GM12878 (cell line): ENCODE measurements at regions not wholly inside any gene's neighbourhood (a gene's known extent, or its start where the extent isn't known, plus 50 kb on each side); places are given as distances from the start of the nearest gene placed in this dataset.

Experiments used
- ATAC-seq: fragments of 200-7000 bp; cut with Tn5 transposase; 3 replicates; pipeline ENCODE4 v1.9.1; 2020; ENCODE audit warnings: mild to moderate bottlenecking, moderate library complexity
- BruUV-seq: library from RNA; stranded (reverse); fragments of 400-500 nt; replicated peaks from 2 replicates; lab custom pipeline; 2021; lab: Mats Ljungman, UMichigan
- CTCF ChIA-PET: fragments of 300-600 bp; sonication (Branson Sonifier 250); formaldehyde crosslinking; extraction: SDS; loops from one replicate; lab custom pipeline; 2021; ENCODE audit warnings: inconsistent platforms; lab: Yijun Ruan, JAX
- POLR2A ChIA-PET: fragments of 350-600 bp; formaldehyde crosslinking; extraction: SDS; loops from one replicate; lab custom pipeline; 2021; ENCODE audit warnings: inconsistent platforms; lab: Charles Lee
- RAD21 ChIA-PET: fragments of 300-600 bp; sonication (Branson Sonifier 250); formaldehyde crosslinking; loops from one replicate; lab custom pipeline; 2023; ENCODE audit warnings: antibody characterized with exemption; ENCODE audit not compliant: unreplicated experiment; lab: Charles Lee
- SMC1A ChIA-PET: fragments of 300-600 bp; sonication (Branson Sonifier 250); formaldehyde crosslinking; loops from one replicate; lab custom pipeline; 2023; ENCODE audit not compliant: unreplicated experiment, uncharacterized antibody; lab: Charles Lee
- DNase-seq: peaks from one replicate; pipeline ENCODE4 v3.0.0-alpha.2; 2011; ENCODE audit warnings: low read depth, low spot score
- FAIRE-seq: peaks from 3 replicates; lab custom pipeline; 2011; peaks lifted over from hg19 to GRCh38; lab: Jason Lieb, UNC
- H2AFZ ChIP-seq: 2 replicates; pipeline ENCODE4 v1.6.0; 2011; ENCODE audit warnings: low read depth, low read length, control low read depth; ENCODE audit not compliant: control insufficient read depth
- H3K27ac ChIP-seq: 2 replicates; pipeline ENCODE4 v1.5.1; 2011; ENCODE audit warnings: control low read depth; ENCODE audit not compliant: control insufficient read depth, insufficient read depth
- H3K27me3 ChIP-seq, 2 experiments: replicated peaks in 1 of 2; 2 replicates each; pipeline versions ENCODE4 v1.6.0 to v1.6.1; 2011; ENCODE audit warnings: low read length in 1 of 2; ENCODE audit not compliant: control insufficient read depth in 2 of 2, insufficient read depth in 2 of 2
- H3K36me3 ChIP-seq, 2 experiments: 2 replicates each; pipeline ENCODE4 v1.5.1; 2011; ENCODE audit warnings: low read length in 1 of 2; ENCODE audit not compliant: control insufficient read depth in 2 of 2, insufficient read depth in 2 of 2
- H3K4me1 ChIP-seq: 2 replicates; pipeline ENCODE4 v1.6.1; 2011; ENCODE audit warnings: mild to moderate bottlenecking, low read length, moderate library complexity, mixed read lengths; ENCODE audit not compliant: control insufficient read depth, insufficient read depth
- H3K4me2 ChIP-seq: 2 replicates; pipeline ENCODE4 v1.6.0; 2011; ENCODE audit warnings: control low read depth; ENCODE audit not compliant: control insufficient read depth, insufficient read depth
- H3K4me3 ChIP-seq: fragments of 200-600 bp; sonication (generic); 2 replicates; pipeline ENCODE4 v1.5.1; 2016
- H3K79me2 ChIP-seq: 2 replicates; pipeline ENCODE4 v1.6.0; 2011; ENCODE audit warnings: low read length; ENCODE audit not compliant: control insufficient read depth, insufficient read depth
- H3K9ac ChIP-seq: 2 replicates; pipeline ENCODE4 v1.8.0; 2011; ENCODE audit warnings: low read length, control low read depth, mixed read lengths; ENCODE audit not compliant: control insufficient read depth, insufficient read depth
- H3K9me3 ChIP-seq: replicated peaks from 3 replicates; pipeline ENCODE4 v1.5.1; 2011; ENCODE audit warnings: mild to moderate bottlenecking, low read length; ENCODE audit not compliant: control insufficient read depth, insufficient read depth
- H4K20me1 ChIP-seq: 2 replicates; pipeline ENCODE4 v1.6.0; 2011; ENCODE audit not compliant: control insufficient read depth, insufficient read depth
- BCL11A ChIP-seq: IDR thresholded peaks from 2 replicates; pipeline ENCODE4 v1.6.1; 2011; ENCODE audit warnings: low read depth, low read length
- CEBPB ChIP-seq, 2 experiments: fragments of 150-350 bp in 1 of 2; IDR thresholded peaks; 2 replicates each; pipeline ENCODE4 v1.6.1; 2012 to 2014; ENCODE audit warnings: low read depth in 2 of 2, low read length in 2 of 2, borderline replicate concordance in 1 of 2, inconsistent platforms in 1 of 2
- CREB1 ChIP-seq: IDR thresholded peaks from 2 replicates; pipeline ENCODE4 v1.6.1; 2012; ENCODE audit warnings: low read depth, mild to moderate bottlenecking, inconsistent platforms
- FOXK2 ChIP-seq: fragments of 450-650 bp; IDR thresholded peaks from 2 replicates; pipeline ENCODE4 v1.6.1; 2017; ENCODE audit warnings: mild to moderate bottlenecking, moderate library complexity
- RFX5 ChIP-seq: IDR thresholded peaks from 2 replicates; pipeline ENCODE4 v1.6.1; 2011; ENCODE audit warnings: low read depth, low read length, improper control_type of control experiment
- whole genome bisulfite sequencing: methylation state at CpG from one replicate; pipeline ENCODE4 v1.1.6; 2016; ENCODE audit warnings: low lambda C conversion rate; ENCODE audit not compliant: insufficient replicate concordance, insufficient coverage; ENCODE audit errors: missing lambda C conversion rate; 5-methylcytosine and 5-hydroxymethylcytosine counted together
- in situ Hi-C: fragments of 300-500 bp; cut with MboI; formaldehyde crosslinking; loops from 9 replicates; pipeline ENCODE4 v1.14.3; 2018; ENCODE audit warnings: mixed read lengths
- intact Hi-C: fragments of 100-400 bp; cut with micrococcal nuclease; formaldehyde crosslinking; loops from one replicate; pipeline ENCODE4 v1.14.2; 2022; ENCODE audit not compliant: unreplicated experiment
- TF ChIP-seq, protein P1 (sequence below): fragments of 450-650 bp; formaldehyde crosslinking; IDR thresholded peaks from 2 replicates; pipeline ENCODE4 v1.4.0; 2020; ENCODE audit warnings: mild to moderate bottlenecking, moderate library complexity
- TF ChIP-seq, protein P2 (sequence below): IDR thresholded peaks from 2 replicates; pipeline ENCODE4 v1.6.1; 2011; ENCODE audit warnings: borderline replicate concordance, low read depth, mild to moderate bottlenecking, moderate library complexity, low read length; ENCODE audit not compliant: insufficient read depth, poor library complexity, severe bottlenecking
- TF ChIP-seq, protein P3 (sequence below): IDR thresholded peaks from 2 replicates; pipeline ENCODE4 v1.6.1; 2012; ENCODE audit warnings: improper control_type of control experiment, low read depth, low read length; ENCODE audit not compliant: insufficient replicate concordance

DNA sequence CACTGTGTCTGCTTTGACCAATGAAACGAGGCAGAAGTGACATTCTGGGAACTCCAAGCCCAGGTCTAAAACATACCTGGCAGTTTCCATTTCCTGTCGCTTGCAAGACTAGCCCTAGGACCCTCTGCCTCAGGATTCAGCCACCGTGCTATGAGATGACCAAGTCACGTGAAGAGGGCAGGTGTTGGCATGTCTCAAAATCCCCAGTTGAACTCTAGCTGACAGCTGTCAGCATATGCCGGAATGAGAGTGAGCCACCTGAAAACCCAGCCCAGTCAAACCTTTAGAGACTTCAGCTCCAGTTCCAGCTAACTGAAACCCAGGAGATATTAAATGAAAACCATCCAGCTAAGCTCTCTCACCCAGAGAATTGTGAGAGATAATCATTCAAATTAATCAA is 89.9 kb upstream of the PPP1R3A start:
- 22% methylated on average over 5 of the region's 5 CpGs for WGBS
- POLR2A ChIA-PET, result no interaction called here
- no peaks in the 10 kb centered on the region for H3K27me3 ChIP-seq
- RAD21 ChIA-PET, result no interaction called here
- H4K20me1 ChIP-seq, result no peaks in the 10 kb centered on the region
- H3K36me3 ChIP-seq, result no peaks in the 10 kb centered on the region
- no peak overlapping the region for H3K4me3 ChIP-seq
- no peaks in the 10 kb centered on the region for H3K79me2 ChIP-seq
- in situ Hi-C loops (no loop called here), intact Hi-C loops (no loop called here)
- no TSS peak for BruUV-seq
- H3K4me1 ChIP-seq, result no peaks in the 10 kb centered on the region
- SMC1A ChIA-PET, result no interaction called here
- no peak overlapping the region for H3K4me2 ChIP-seq
- TF ChIP-seq, protein P1, sequence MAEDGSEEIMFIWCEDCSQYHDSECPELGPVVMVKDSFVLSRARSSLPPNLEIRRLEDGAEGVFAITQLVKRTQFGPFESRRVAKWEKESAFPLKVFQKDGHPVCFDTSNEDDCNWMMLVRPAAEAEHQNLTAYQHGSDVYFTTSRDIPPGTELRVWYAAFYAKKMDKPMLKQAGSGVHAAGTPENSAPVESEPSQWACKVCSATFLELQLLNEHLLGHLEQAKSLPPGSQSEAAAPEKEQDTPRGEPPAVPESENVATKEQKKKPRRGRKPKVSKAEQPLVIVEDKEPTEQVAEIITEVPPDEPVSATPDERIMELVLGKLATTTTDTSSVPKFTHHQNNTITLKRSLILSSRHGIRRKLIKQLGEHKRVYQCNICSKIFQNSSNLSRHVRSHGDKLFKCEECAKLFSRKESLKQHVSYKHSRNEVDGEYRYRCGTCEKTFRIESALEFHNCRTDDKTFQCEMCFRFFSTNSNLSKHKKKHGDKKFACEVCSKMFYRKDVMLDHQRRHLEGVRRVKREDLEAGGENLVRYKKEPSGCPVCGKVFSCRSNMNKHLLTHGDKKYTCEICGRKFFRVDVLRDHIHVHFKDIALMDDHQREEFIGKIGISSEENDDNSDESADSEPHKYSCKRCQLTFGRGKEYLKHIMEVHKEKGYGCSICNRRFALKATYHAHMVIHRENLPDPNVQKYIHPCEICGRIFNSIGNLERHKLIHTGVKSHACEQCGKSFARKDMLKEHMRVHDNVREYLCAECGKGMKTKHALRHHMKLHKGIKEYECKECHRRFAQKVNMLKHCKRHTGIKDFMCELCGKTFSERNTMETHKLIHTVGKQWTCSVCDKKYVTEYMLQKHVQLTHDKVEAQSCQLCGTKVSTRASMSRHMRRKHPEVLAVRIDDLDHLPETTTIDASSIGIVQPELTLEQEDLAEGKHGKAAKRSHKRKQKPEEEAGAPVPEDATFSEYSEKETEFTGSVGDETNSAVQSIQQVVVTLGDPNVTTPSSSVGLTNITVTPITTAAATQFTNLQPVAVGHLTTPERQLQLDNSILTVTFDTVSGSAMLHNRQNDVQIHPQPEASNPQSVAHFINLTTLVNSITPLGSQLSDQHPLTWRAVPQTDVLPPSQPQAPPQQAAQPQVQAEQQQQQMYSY (CRISPR knock-in tag), result no peak
- TF ChIP-seq, protein P2, sequence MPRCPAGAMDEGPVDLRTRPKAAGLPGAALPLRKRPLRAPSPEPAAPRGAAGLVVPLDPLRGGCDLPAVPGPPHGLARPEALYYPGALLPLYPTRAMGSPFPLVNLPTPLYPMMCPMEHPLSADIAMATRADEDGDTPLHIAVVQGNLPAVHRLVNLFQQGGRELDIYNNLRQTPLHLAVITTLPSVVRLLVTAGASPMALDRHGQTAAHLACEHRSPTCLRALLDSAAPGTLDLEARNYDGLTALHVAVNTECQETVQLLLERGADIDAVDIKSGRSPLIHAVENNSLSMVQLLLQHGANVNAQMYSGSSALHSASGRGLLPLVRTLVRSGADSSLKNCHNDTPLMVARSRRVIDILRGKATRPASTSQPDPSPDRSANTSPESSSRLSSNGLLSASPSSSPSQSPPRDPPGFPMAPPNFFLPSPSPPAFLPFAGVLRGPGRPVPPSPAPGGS, result no peak
- TF ChIP-seq FOXK2 (no peak), CREB1 (no peak), BCL11A (no peak), CEBPB (IDR thresholded peaks at IDR 0.05; ENCODE audit: borderline replicate concordance in 1 of 2, low read depth in 2 of 2, low read length in 2 of 2) (no peak), RFX5 (no peak)
- TF ChIP-seq, protein P3, sequence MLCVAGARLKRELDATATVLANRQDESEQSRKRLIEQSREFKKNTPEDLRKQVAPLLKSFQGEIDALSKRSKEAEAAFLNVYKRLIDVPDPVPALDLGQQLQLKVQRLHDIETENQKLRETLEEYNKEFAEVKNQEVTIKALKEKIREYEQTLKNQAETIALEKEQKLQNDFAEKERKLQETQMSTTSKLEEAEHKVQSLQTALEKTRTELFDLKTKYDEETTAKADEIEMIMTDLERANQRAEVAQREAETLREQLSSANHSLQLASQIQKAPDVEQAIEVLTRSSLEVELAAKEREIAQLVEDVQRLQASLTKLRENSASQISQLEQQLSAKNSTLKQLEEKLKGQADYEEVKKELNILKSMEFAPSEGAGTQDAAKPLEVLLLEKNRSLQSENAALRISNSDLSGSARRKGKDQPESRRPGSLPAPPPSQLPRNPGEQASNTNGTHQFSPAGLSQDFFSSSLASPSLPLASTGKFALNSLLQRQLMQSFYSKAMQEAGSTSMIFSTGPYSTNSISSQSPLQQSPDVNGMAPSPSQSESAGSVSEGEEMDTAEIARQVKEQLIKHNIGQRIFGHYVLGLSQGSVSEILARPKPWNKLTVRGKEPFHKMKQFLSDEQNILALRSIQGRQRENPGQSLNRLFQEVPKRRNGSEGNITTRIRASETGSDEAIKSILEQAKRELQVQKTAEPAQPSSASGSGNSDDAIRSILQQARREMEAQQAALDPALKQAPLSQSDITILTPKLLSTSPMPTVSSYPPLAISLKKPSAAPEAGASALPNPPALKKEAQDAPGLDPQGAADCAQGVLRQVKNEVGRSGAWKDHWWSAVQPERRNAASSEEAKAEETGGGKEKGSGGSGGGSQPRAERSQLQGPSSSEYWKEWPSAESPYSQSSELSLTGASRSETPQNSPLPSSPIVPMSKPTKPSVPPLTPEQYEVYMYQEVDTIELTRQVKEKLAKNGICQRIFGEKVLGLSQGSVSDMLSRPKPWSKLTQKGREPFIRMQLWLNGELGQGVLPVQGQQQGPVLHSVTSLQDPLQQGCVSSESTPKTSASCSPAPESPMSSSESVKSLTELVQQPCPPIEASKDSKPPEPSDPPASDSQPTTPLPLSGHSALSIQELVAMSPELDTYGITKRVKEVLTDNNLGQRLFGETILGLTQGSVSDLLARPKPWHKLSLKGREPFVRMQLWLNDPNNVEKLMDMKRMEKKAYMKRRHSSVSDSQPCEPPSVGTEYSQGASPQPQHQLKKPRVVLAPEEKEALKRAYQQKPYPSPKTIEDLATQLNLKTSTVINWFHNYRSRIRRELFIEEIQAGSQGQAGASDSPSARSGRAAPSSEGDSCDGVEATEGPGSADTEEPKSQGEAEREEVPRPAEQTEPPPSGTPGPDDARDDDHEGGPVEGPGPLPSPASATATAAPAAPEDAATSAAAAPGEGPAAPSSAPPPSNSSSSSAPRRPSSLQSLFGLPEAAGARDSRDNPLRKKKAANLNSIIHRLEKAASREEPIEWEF, result no peak
- H3K9me3 ChIP-seq, result no peaks in the 10 kb centered on the region
- no peak overlapping the region for H2AFZ ChIP-seq
- CTCF ChIA-PET, result interaction anchor here (0.8 kb wide), 1 partner anchor 41 kb away, joined by 3 read pairs; no protein-coding TSS in a partner anchor
- H3K27ac ChIP-seq, result no peak overlapping the region
- no peak overlapping the region for H3K9ac ChIP-seq
- no peak for FAIRE-seq
- no peak for ATAC-seq
- DNase-seq, result no peak
